GM21447 (cell line): ENCODE measurements at regions not wholly inside any gene's neighbourhood (a gene's known extent, or its start where the extent isn't known, plus 50 kb on each side); places are given as distances from the start of the nearest gene placed in this dataset.
"Not testable (repeated sequence)": the region's sequence is repeated elsewhere in the genome, so short reads cannot be mapped to it uniquely, and the experiment has no call there.

Experiments used
- ATAC-seq: cut with Tn5 transposase; IDR thresholded peaks from one replicate; pipeline ENCODE4 v1.9.1; 2021; ENCODE audit not compliant: unreplicated experiment

- ATAC-seq, result peak; percentile 98
These were observed 130.1 kb upstream of the ASCC3 start for GRCh38 chr6:101011186-101011585.

- no peak for ATAC-seq
These were observed 132.6 kb upstream of the ASCC3 start for GRCh38 chr6:101013612-101014195.

GRCh38 chr6:101015541-101015940 lies 134.4 kb upstream of the ASCC3 start:
- ATAC-seq, result no peak

- no peak for ATAC-seq
These were observed 135.0 kb upstream of the ASCC3 start for GRCh38 chr6:101016163-101016562.

- no peak for ATAC-seq
These were observed 137.0 kb upstream of the ASCC3 start for GRCh38 chr6:101018157-101018556.

- no peak for ATAC-seq
These were observed 140.4 kb upstream of the ASCC3 start for GRCh38 chr6:101021504-101021903.

- no peak for ATAC-seq
These were observed 161.8 kb upstream of the ASCC3 start for GRCh38 chr6:101042966-101043365.

- ATAC-seq, result no peak
These were observed 177.2 kb upstream of the ASCC3 start for GRCh38 chr6:101058296-101058695.

- no peak for ATAC-seq
These were observed 185.4 kb upstream of the ASCC3 start for GRCh38 chr6:101066481-101066880.

GRCh38 chr6:101069191-101069795 lies 188.2 kb upstream of the ASCC3 start:
- ATAC-seq, result no peak

GRCh38 chr6:101070044-101070608 lies 189.0 kb upstream of the ASCC3 start:
- ATAC-seq, result no peak

- ATAC-seq, result no peak
These were observed 196.2 kb upstream of the ASCC3 start for GRCh38 chr6:101077344-101077743.

GRCh38 chr6:101079696-101080270 lies 198.7 kb upstream of the ASCC3 start:
- ATAC-seq, result no peak

- no peak for ATAC-seq
These were observed 199.5 kb upstream of the ASCC3 start for GRCh38 chr6:101080597-101080996.

GRCh38 chr6:101083533-101084175 lies 202.5 kb upstream of the ASCC3 start:
- no peak for ATAC-seq

GRCh38 chr6:101085327-101085726 lies 204.2 kb upstream of the ASCC3 start:
- ATAC-seq, result no peak

- ATAC-seq, result no peak
These were observed 205.3 kb upstream of the ASCC3 start for GRCh38 chr6:101086473-101086872.

- ATAC-seq, result no peak
These were observed 207.5 kb upstream of the ASCC3 start for GRCh38 chr6:101088594-101088993.

GRCh38 chr6:101089640-101090039 lies 208.5 kb upstream of the ASCC3 start:
- no peak for ATAC-seq

- ATAC-seq, result no peak
These were observed 209.2 kb upstream of the ASCC3 start for GRCh38 chr6:101090281-101090680.

- ATAC-seq, result not testable (repeated sequence)
These were observed 217.5 kb upstream of the ASCC3 start for GRCh38 chr6:101098605-101099004.

GRCh38 chr6:101102702-101103101 lies 221.6 kb upstream of the ASCC3 start:
- ATAC-seq, result no peak
